ENCODE measurements at regions not wholly inside any gene's neighbourhood (a gene's known extent, or its start where the extent isn't known, plus 50 kb on each side); places are given as distances from the start of the nearest gene placed in this dataset.

DNA sequence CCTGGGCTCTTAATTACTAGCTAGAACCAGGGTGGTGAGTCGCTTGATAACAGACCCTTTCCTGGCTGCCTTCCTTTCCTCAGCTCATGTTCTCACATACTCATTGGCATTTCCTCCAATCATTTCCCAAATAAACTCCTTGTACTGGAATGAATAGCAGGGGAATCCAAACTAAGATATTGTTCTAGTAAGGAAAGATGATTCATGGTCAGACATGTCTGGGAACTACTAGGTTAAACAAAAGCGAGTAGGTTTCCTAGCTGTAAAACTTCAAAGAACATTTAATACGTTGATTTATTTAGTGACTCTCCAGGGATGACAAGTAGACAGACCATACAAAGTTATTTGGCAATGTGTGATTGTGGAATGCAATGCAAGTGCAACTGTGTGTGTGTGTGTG is 121.2 kb upstream of the KCNJ6 start:
- TF ChIP-seq CTCF (IDR thresholded peaks at IDR 0.05 in 4 of 5, conservative IDR thresholded peaks at IDR 0.05 in 1 of 5), result no peak
- no peak for TF ChIP-seq POLR2A (IDR thresholded peaks at IDR 0.05)

Data from gastrocnemius medialis (tissue), 4 donors.